Adrenal gland (tissue), 5 donors: ENCODE measurements at regions not wholly inside any gene's neighbourhood (a gene's known extent, or its start where the extent isn't known, plus 50 kb on each side); places are given as distances from the start of the nearest gene placed in this dataset.

Experiments
- POLR2A ChIP-seq, 2 donors: fragments of 450-650 bp; IDR thresholded peaks; one replicate each; pipeline ENCODE4 v1.6.1; 2017; ENCODE audit warnings: antibody characterized with exemption in 2 of 2, mild to moderate bottlenecking in 2 of 2, moderate library complexity in 1 of 2
- TF ChIP-seq, protein P1 (sequence below), 6 experiments: fragments of 450-650 bp in 4 of 6; fragments of 200-600 bp in 2 of 6; sonication (generic) in 1 of 6; IDR thresholded peaks; 1 replicate in 5 of 6; 2 replicates in 1 of 6; pipeline versions ENCODE4 v1.5.1 to v1.8.0; 2016 to 2021; ENCODE audit warnings: antibody characterized with exemption in 6 of 6, mild to moderate bottlenecking in 2 of 6, moderate library complexity in 1 of 6
- donor health status: DM: no; HTN: no; CAD: no.

GRCh38 chr9:38335686-38336085 is 56.8 kb upstream of the ALDH1B1 start:
- TF ChIP-seq, protein P1, sequence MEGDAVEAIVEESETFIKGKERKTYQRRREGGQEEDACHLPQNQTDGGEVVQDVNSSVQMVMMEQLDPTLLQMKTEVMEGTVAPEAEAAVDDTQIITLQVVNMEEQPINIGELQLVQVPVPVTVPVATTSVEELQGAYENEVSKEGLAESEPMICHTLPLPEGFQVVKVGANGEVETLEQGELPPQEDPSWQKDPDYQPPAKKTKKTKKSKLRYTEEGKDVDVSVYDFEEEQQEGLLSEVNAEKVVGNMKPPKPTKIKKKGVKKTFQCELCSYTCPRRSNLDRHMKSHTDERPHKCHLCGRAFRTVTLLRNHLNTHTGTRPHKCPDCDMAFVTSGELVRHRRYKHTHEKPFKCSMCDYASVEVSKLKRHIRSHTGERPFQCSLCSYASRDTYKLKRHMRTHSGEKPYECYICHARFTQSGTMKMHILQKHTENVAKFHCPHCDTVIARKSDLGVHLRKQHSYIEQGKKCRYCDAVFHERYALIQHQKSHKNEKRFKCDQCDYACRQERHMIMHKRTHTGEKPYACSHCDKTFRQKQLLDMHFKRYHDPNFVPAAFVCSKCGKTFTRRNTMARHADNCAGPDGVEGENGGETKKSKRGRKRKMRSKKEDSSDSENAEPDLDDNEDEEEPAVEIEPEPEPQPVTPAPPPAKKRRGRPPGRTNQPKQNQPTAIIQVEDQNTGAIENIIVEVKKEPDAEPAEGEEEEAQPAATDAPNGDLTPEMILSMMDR (IDR thresholded peaks at IDR 0.05) = no peak
- no peak for TF ChIP-seq POLR2A (IDR thresholded peaks at IDR 0.05)
